Effector CD4-positive, alpha-beta T cell (primary cell): ENCODE measurements at regions not wholly inside any gene's neighbourhood (a gene's known extent, or its start where the extent isn't known, plus 50 kb on each side); places are given as distances from the start of the nearest gene placed in this dataset.

ENCODE experiments used
- DNase-seq: peaks from one replicate; pipeline ENCODE4 v3.0.0-alpha.2; 2020

DNA sequence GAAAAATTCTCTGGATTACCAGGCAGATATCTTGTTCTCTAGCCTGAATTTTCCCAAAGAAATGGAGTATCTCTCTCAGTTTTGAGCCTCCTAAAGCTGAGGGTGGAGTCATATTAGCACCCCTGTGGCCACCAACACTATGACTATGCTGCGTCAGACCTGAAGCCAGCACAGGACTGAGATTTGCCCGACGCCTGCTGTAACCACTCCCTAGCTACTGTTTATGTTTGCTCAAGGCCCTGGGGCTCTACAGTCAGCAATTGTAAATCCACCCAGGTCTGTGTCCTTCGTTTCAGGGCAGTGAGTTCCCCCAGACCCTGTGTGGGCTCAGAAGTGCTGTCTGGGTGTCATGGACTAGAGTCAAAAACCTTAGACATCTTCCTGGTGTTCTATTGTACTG lies 61.4 kb downstream of the ZXDA start:
- DNase-seq, result no peak

- DNase-seq, result no peak
Measured at GRCh38 chrX:57822818-57823217, 87.4 kb downstream of the ZXDA start.

DNA sequence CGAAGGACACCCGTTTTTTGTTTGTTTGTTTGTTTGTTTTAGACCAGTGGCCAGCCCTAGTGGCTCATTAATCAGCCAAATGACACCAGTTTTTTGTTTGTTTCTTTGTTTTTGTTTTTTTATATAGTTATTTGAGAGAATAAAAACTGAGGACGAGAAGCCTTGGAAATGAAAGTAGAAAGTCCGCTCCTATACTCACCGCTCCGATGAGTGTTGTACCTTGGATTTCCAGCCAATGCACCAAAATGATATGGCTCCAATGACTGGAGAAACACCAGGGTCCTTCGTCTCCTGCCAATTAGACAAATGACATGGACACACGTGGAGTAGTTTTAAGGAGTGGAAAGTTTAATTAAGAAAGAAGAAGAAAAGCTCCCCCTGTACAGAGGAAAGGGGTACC lies 87.9 kb downstream of the ZXDA start:
- no peak for DNase-seq

GRCh38 chrX:57821703-57822387 lies 88.4 kb downstream of the ZXDA start:
- DNase-seq, result peak; percentile 22

DNA sequence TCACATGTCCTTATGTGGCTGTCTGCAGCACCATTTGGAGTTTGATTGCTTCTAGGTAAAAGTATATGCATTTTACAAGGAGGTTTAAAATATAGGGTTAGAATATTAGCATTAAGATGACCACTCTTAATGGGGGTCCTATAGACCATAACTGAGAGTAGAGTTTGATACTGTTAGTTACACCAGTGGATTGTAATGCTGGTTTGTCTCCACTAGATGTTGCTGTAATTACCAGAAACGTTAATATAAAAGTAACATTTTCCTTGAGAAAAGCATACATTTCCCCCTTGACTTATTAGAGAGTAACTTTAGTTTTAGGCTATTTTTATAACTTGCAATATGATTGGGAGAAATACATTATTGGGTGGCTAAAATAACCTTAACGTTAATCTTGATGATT lies 93.0 kb downstream of the ZXDA start:
- no peak for DNase-seq

- no peak for DNase-seq
Measured at GRCh38 chrX:57772637-57773036, 92.6 kb upstream of the NLRP2B start.

DNA sequence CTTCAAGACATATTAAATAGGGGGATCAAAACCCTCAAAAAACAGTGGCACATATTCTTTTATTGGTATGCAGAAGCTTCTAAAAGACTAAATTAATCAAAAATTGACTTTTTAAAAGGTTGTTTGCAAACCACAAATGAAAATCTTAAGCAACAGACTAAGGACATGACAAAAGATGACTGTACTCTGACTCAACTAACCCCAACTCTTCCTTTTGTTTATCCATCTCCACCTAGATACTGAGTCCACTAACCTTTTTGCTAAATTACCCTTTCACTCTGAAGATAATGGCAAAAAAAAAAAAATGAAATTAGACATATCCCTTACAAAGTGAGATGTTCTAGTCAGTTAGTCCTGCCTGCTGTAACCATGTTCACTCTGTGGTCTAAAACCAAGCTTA lies 91.6 kb upstream of the NLRP2B start:
- no peak for DNase-seq

DNA sequence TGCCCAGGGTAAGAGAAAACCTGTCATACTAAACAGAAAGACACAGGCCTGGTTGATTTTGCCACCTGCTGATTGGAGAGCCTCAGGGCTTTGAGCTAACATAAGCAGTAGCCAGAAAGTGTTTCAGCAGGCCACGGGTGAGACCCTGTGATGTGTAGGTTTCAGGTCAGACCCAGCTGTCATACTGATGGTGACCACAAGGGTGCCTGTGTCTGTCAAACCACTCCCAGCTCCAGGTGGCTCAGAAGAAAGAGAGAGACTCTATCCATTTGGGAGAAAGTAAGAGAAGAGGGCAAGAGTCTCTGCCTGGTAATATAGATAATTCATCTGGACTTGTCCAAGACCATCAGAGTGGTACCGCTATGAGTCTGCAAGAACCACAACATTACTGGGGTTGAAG lies 72.8 kb upstream of the NLRP2B start:
- no peak for DNase-seq

GRCh38 chrX:57741107-57741506 lies 61.0 kb upstream of the NLRP2B start:
- no peak for DNase-seq

DNA sequence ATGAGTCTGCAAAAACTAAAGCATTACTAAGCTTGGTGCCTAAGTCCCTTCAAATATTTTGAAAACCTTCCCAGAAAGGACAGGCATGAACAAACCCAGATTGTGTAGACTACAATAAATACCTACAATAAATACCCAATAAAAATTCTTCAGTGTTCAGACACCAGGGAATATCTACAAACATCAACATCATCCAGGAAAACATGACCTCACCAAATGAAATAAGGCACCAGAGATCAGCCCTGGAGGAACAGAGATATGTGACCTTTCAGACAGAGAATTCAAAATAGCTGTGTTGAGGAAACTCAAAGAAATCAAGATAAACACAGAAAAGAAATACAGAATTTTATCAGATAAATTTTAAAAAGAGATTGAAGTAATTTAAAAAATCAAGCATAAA lies 57.8 kb upstream of the NLRP2B start:
- DNase-seq, result no peak
